Panc1 (cell line): ENCODE measurements at regions not wholly inside any gene's neighbourhood (a gene's known extent, or its start where the extent isn't known, plus 50 kb on each side); places are given as distances from the start of the nearest gene placed in this dataset.

Source experiments
- ATAC-seq: fragments of 200-7000 bp; cut with Tn5 transposase; 2 replicates; pipeline ENCODE4 v1.9.1; 2020; ENCODE audit warnings: mild to moderate bottlenecking, moderate library complexity
- BruUV-seq: library from RNA; stranded (reverse); fragments of 400-500 nt; replicated peaks from 2 replicates; lab custom pipeline; 2021; lab: Mats Ljungman, UMichigan
- CTCF ChIA-PET: fragments of 300-600 bp; sonication (Branson Sonifier 250); formaldehyde crosslinking; loops from one replicate; lab custom pipeline; 2022; ENCODE audit warnings: antibody characterized with exemption; lab: Charles Lee
- POLR2A ChIA-PET: fragments of 300-600 bp; sonication (Branson Sonifier 250); formaldehyde crosslinking; loops from one replicate; lab custom pipeline; 2022; ENCODE audit warnings: antibody characterized with exemption; lab: Charles Lee
- DNase-seq: peaks from one replicate; pipeline ENCODE4 v3.0.0-alpha.2; 2010; ENCODE audit warnings: low read depth, low spot score
- H3K27ac ChIP-seq: 2 replicates; pipeline ENCODE4 v1.5.1; 2011; ENCODE audit warnings: mild to moderate bottlenecking, low read length, inconsistent platforms
- H3K27me3 ChIP-seq: fragments of 200-500 bp; sonication (Bioruptor generic); 2 replicates; pipeline ENCODE4 v1.6.0; 2014; ENCODE audit warnings: low read length, inconsistent platforms; ENCODE audit not compliant: control insufficient read depth, insufficient read depth
- H3K36me3 ChIP-seq: fragments of 200-500 bp; sonication (Bioruptor generic); 2 replicates; pipeline ENCODE4 v1.5.1; 2014; ENCODE audit warnings: inconsistent platforms, mild to moderate bottlenecking, low read length, moderate library complexity; ENCODE audit not compliant: control insufficient read depth, insufficient read depth
- H3K4me1 ChIP-seq: 2 replicates; pipeline ENCODE4 v1.5.1; 2011; ENCODE audit warnings: inconsistent platforms, mild to moderate bottlenecking, low read length, moderate library complexity; ENCODE audit not compliant: control insufficient read depth, insufficient read depth
- H3K4me3 ChIP-seq, 2 experiments: 2 replicates each; pipeline ENCODE4 v1.5.1; 2011 to 2012; ENCODE audit warnings: low read depth in 2 of 2, low read length in 2 of 2, mild to moderate bottlenecking in 2 of 2, inconsistent platforms in 1 of 2, moderate library complexity in 1 of 2
- H3K9me3 ChIP-seq: fragments of 200-500 bp; sonication (Bioruptor generic); 2 replicates; pipeline ENCODE4 v1.5.1; 2014; ENCODE audit warnings: low read depth, mild to moderate bottlenecking, inconsistent platforms, low read length, moderate library complexity; ENCODE audit not compliant: control insufficient read depth, insufficient read depth
- CTCF ChIP-seq: fragments of 450-650 bp; IDR thresholded peaks from 2 replicates; pipeline ENCODE4 v1.5.1; 2017; ENCODE audit warnings: mild to moderate bottlenecking
- POLR2AphosphoS5 ChIP-seq: IDR thresholded peaks from 2 replicates; pipeline ENCODE4 v1.6.1; 2012; ENCODE audit warnings: mild to moderate bottlenecking, low read depth, low read length, moderate library complexity
- SIN3A ChIP-seq: IDR thresholded peaks from 2 replicates; pipeline ENCODE4 v1.6.1; 2012; ENCODE audit warnings: low read depth, mild to moderate bottlenecking, low read length, moderate library complexity, borderline replicate concordance; ENCODE audit not compliant: insufficient read depth
- TCF7L2 ChIP-seq: IDR thresholded peaks from 2 replicates; pipeline ENCODE4 v1.6.1; 2011; ENCODE audit warnings: mild to moderate bottlenecking, low read depth, low read length, inconsistent platforms
- in situ Hi-C: cut with HindIII; loops from 2 replicates; pipeline ENCODE4 v1.10.0; 2016; ENCODE audit warnings: low sequenced_read_pairs, low pct_unique_long_range_greater_than_20kb
- intact Hi-C: fragments of 100-400 bp; cut with micrococcal nuclease; formaldehyde crosslinking; loops from one replicate; pipeline ENCODE4 v1.10.0; 2022; ENCODE audit not compliant: unreplicated experiment
- TF ChIP-seq, protein P1 (sequence below), 2 experiments: IDR thresholded peaks; 2 replicates each; pipeline ENCODE4 v1.6.1; 2011 to 2012; ENCODE audit warnings: low read depth in 2 of 2, control low read depth in 1 of 2, low read length in 1 of 2, mild to moderate bottlenecking in 1 of 2, moderate library complexity in 1 of 2; ENCODE audit not compliant: insufficient read depth in 1 of 2

GRCh38 chr12:114478865-114479264, 72.9 kb upstream of the TBX5 start:
- BruUV-seq = no TSS peak
- CTCF ChIA-PET = no interaction called here
- no peak for ATAC-seq
- intact Hi-C loops (loop anchor here (5.0 kb wide), 1 partner anchor 312 kb away; no protein-coding TSS in a partner anchor), in situ Hi-C loops (no loop called here)
- Histone ChIP-seq H3K9me3 (no peaks in the 10 kb centered on the region), H3K4me3 (no peak overlapping the region), H3K4me1 (peaks cover 8% of the 10 kb centered on the region), H3K36me3 (no peaks in the 10 kb centered on the region), H3K27ac (no peak overlapping the region), H3K27me3 (peaks cover 35% of the 10 kb centered on the region)
- POLR2A ChIA-PET = interaction anchor here (0.6 kb wide), 1 partner anchor 689 kb away, joined by 4 read pairs; no protein-coding TSS in a partner anchor
- TF ChIP-seq POLR2AphosphoS5 (no peak), SIN3A (no peak), TCF7L2 (no peak), CTCF (no peak)
- TF ChIP-seq, protein P1, sequence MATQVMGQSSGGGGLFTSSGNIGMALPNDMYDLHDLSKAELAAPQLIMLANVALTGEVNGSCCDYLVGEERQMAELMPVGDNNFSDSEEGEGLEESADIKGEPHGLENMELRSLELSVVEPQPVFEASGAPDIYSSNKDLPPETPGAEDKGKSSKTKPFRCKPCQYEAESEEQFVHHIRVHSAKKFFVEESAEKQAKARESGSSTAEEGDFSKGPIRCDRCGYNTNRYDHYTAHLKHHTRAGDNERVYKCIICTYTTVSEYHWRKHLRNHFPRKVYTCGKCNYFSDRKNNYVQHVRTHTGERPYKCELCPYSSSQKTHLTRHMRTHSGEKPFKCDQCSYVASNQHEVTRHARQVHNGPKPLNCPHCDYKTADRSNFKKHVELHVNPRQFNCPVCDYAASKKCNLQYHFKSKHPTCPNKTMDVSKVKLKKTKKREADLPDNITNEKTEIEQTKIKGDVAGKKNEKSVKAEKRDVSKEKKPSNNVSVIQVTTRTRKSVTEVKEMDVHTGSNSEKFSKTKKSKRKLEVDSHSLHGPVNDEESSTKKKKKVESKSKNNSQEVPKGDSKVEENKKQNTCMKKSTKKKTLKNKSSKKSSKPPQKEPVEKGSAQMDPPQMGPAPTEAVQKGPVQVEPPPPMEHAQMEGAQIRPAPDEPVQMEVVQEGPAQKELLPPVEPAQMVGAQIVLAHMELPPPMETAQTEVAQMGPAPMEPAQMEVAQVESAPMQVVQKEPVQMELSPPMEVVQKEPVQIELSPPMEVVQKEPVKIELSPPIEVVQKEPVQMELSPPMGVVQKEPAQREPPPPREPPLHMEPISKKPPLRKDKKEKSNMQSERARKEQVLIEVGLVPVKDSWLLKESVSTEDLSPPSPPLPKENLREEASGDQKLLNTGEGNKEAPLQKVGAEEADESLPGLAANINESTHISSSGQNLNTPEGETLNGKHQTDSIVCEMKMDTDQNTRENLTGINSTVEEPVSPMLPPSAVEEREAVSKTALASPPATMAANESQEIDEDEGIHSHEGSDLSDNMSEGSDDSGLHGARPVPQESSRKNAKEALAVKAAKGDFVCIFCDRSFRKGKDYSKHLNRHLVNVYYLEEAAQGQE (IDR thresholded peaks at IDR 0.05; ENCODE audit: insufficient read depth in 1 of 2, low read depth in 2 of 2, low read length in 1 of 2) = no peak
- DNase-seq = no peak

- H3K4me1 ChIP-seq = peaks cover 8% of the 10 kb centered on the region
- no peaks in the 10 kb centered on the region for H3K9me3 ChIP-seq
- POLR2A ChIA-PET = no interaction called here
- CTCF ChIA-PET = no interaction called here
- H3K36me3 ChIP-seq = no peaks in the 10 kb centered on the region
- no peak overlapping the region for H3K27ac ChIP-seq
- in situ Hi-C loops = no loop called here
- TF ChIP-seq TCF7L2 (no peak), SIN3A (no peak), POLR2AphosphoS5 (no peak), CTCF (no peak)
- TF ChIP-seq, protein P1 (IDR thresholded peaks at IDR 0.05; ENCODE audit: insufficient read depth in 1 of 2, low read depth in 2 of 2, low read length in 1 of 2) = no peak
- no TSS peak for BruUV-seq
- ATAC-seq (no peak), DNase-seq (no peak)
- intact Hi-C loops = loop anchor here (2.0 to 5.0 kb wide), 2 partner anchors 311 to 497 kb away; no protein-coding TSS in a partner anchor
- peaks cover 39% of the 10 kb centered on the region for H3K27me3 ChIP-seq
- no peak overlapping the region for H3K4me3 ChIP-seq
These were observed 72.0 kb upstream of the TBX5 start for GRCh38 chr12:114477989-114478395.
